ENCODE measurements at regions not wholly inside any gene's neighbourhood (a gene's known extent, or its start where the extent isn't known, plus 50 kb on each side); places are given as distances from the start of the nearest gene placed in this dataset.

GRCh38 chr5:106510321-106510720 lies 1160.4 kb downstream of the EFNA5 start:
- POLR2A ChIA-PET (ENCODE audit: low non-redundant PET), result no interaction called here
- no peak overlapping the region for H3K4me3 ChIP-seq (ENCODE audit: low read depth, low read length, poor library complexity, severe bottlenecking)
- H3K27ac ChIP-seq (ENCODE audit: low read depth, low read length, poor library complexity, severe bottlenecking), result no peak overlapping the region
- BruUV-seq (replicated peaks), result no TSS peak
- CTCF ChIA-PET, result no interaction called here
- no peaks in the 10 kb centered on the region for H3K27me3 ChIP-seq (replicated peaks; ENCODE audit: insufficient read depth, low read depth, low read length, poor library complexity)
- intact Hi-C loops (cut with micrococcal nuclease; ENCODE audit: unreplicated experiment), result no loop called here
- no peaks in the 10 kb centered on the region for H3K36me3 ChIP-seq (ENCODE audit: insufficient read depth, low read length, poor library complexity, severe bottlenecking)
- H3K9me3 ChIP-seq (ENCODE audit: low read depth, low read length, poor library complexity, severe bottlenecking), result no peaks in the 10 kb centered on the region
- DNase-seq (ENCODE audit: low spot score), result no peak
- peaks cover 9% of the 10 kb centered on the region for H3K4me1 ChIP-seq (ENCODE audit: insufficient read depth, low read length, poor library complexity, severe bottlenecking)
- TF ChIP-seq EZH2 (IDR thresholded peaks at IDR 0.05; ENCODE audit: borderline replicate concordance, low read depth, low read length, poor library complexity, severe bottlenecking), result no peak
- TF ChIP-seq CTCF (conservative IDR thresholded peaks at IDR 0.05; ENCODE audit: low read depth, low read length), result no peak

GRCh38 chr5:106508894-106509293 lies 1161.8 kb downstream of the EFNA5 start:
- H3K9me3 ChIP-seq (ENCODE audit: low read depth, low read length, poor library complexity, severe bottlenecking), result no peaks in the 10 kb centered on the region
- peaks cover 9% of the 10 kb centered on the region for H3K4me1 ChIP-seq (ENCODE audit: insufficient read depth, low read length, poor library complexity, severe bottlenecking)
- DNase-seq (ENCODE audit: low spot score), result no peak
- no peak overlapping the region for H3K27ac ChIP-seq (ENCODE audit: low read depth, low read length, poor library complexity, severe bottlenecking)
- intact Hi-C loops (cut with micrococcal nuclease; ENCODE audit: unreplicated experiment), result no loop called here
- TF ChIP-seq EZH2 (IDR thresholded peaks at IDR 0.05; ENCODE audit: borderline replicate concordance, low read depth, low read length, poor library complexity, severe bottlenecking), result no peak
- TF ChIP-seq CTCF (conservative IDR thresholded peaks at IDR 0.05; ENCODE audit: low read depth, low read length), result no peak
- CTCF ChIA-PET, result no interaction called here
- H3K4me3 ChIP-seq (ENCODE audit: low read depth, low read length, poor library complexity, severe bottlenecking), result no peak overlapping the region
- POLR2A ChIA-PET (ENCODE audit: low non-redundant PET), result no interaction called here
- no peaks in the 10 kb centered on the region for H3K36me3 ChIP-seq (ENCODE audit: insufficient read depth, low read length, poor library complexity, severe bottlenecking)
- no TSS peak for BruUV-seq (replicated peaks)
- H3K27me3 ChIP-seq (replicated peaks; ENCODE audit: insufficient read depth, low read depth, low read length, poor library complexity), result no peaks in the 10 kb centered on the region

GRCh38 chr5:106493910-106494309 lies 1176.8 kb downstream of the EFNA5 start:
- ChIA-PET POLR2A (ENCODE audit: low non-redundant PET) (no interaction called here), CTCF (no interaction called here)
- Histone ChIP-seq H3K27ac (ENCODE audit: low read depth, low read length, poor library complexity, severe bottlenecking) (no peak overlapping the region), H3K4me3 (ENCODE audit: low read depth, low read length, poor library complexity, severe bottlenecking) (no peak overlapping the region), H3K27me3 (replicated peaks; ENCODE audit: insufficient read depth, low read depth, low read length, poor library complexity) (no peaks in the 10 kb centered on the region), H3K4me1 (ENCODE audit: insufficient read depth, low read length, poor library complexity, severe bottlenecking) (no peaks in the 10 kb centered on the region), H3K9me3 (ENCODE audit: low read depth, low read length, poor library complexity, severe bottlenecking) (no peaks in the 10 kb centered on the region), H3K36me3 (ENCODE audit: insufficient read depth, low read length, poor library complexity, severe bottlenecking) (no peaks in the 10 kb centered on the region)
- intact Hi-C loops (cut with micrococcal nuclease; ENCODE audit: unreplicated experiment), result no loop called here
- BruUV-seq (replicated peaks), result no TSS peak
- TF ChIP-seq EZH2 (IDR thresholded peaks at IDR 0.05; ENCODE audit: borderline replicate concordance, low read depth, low read length, poor library complexity, severe bottlenecking) (no peak), CTCF (conservative IDR thresholded peaks at IDR 0.05; ENCODE audit: low read depth, low read length) (no peak)
- no peak for DNase-seq (ENCODE audit: low spot score)

Data from A673 (cell line).